GM12801 (cell line): ENCODE measurements at regions not wholly inside any gene's neighbourhood (a gene's known extent, or its start where the extent isn't known, plus 50 kb on each side); places are given as distances from the start of the nearest gene placed in this dataset.

Experiments
- CTCF ChIP-seq: IDR thresholded peaks from one replicate; pipeline ENCODE4 v1.5.1; 2011; ENCODE audit warnings: control low read depth; ENCODE audit not compliant: insufficient read length; ENCODE audit errors: extremely low read depth

- TF ChIP-seq CTCF: no peak
Observed at GRCh38 chr12:125530201-125530600, 465.0 kb downstream of the AACS start.

- no peak for TF ChIP-seq CTCF
Observed at GRCh38 chr12:125530876-125531275, 465.6 kb downstream of the AACS start.

- TF ChIP-seq CTCF: no peak
Observed at GRCh38 chr12:125531574-125531973, 466.3 kb downstream of the AACS start.

GRCh38 chr12:125533434-125534029 lies 468.3 kb downstream of the AACS start:
- no peak for TF ChIP-seq CTCF

- TF ChIP-seq CTCF: no peak
Observed at GRCh38 chr12:125538401-125539199, 473.4 kb downstream of the AACS start.

GRCh38 chr12:125540580-125541204 lies 475.5 kb downstream of the AACS start:
- TF ChIP-seq CTCF: no peak

- no peak for TF ChIP-seq CTCF
Observed at GRCh38 chr12:125544960-125545359, 479.7 kb downstream of the AACS start.
